ENCODE measurements at regions not wholly inside any gene's neighbourhood (a gene's known extent, or its start where the extent isn't known, plus 50 kb on each side); places are given as distances from the start of the nearest gene placed in this dataset.
"Not testable (repeated sequence)": the region's sequence is repeated elsewhere in the genome, so short reads cannot be mapped to it uniquely, and the experiment has no call there.

DNA sequence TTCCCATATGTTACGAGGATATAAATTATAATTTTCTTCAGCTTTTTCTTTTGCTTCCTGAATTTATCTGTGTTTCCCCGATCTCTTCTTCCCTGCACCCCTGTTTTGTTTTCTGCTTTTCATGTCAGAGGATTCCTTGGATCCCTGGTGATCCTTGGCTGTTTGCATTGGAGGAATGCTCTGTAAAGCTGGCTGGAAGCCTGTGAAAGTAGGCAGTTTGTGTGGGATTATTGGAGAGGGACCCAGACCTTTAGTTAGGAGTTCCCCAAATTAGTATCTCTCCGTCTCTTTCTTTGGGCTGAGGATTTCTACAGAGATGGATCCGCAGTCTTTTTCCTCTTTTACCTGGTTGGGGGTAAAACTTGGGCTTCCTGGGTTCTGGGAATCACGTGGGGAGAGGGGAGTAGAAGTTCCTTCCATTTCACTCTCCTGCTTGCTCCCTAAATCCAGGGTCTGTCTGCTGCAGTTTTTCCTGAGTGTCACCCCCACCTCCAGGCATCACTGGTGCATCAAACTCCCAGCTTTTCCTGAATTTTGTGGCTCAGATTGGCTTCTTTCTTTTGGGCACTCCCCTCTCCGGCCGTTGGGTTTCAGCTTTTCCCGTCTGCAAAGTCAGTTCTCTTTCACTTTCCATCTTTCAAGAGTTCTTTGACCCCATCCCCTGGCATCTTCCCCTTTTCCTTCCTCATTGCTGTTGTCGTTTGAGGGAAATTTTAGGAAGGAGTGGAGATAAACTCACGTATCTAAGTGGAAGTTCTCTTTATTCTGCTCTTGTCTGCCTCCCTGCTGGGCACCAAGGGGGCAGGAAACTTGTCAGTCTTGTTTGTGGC is 79.1 kb upstream of the ALX4 start:
- no peak for DNase-seq (ENCODE audit: low read depth)

DNA sequence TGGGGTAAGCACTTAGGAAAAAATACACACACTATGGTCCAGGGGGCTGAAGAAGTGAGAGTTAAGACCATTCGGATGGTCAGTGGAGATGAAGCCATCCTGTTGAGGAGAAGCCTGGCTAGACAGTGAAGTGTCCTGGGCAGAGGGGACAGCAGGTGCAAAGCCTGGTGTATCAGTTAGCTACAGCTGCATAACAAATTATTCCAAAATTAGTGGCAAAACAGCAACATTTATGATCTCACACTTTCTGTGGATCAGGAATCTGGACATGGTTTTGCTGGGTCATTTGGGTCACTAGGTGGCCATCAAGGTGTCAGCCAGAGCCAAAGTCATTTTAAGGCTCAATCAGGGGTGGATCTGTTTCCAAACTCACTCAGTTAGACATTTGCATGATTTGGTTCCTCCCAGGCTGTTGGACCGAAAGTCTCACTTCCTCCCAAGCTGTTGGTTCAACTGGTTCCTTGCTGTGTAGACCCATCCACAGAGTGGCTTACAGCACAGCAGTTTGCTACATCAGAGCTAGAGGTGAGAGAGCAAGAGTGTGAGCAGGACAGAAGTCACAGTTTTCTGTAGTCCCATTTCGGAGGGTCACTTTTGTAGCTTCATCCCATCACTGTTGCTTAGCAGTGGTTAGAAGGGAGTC is 80.1 kb upstream of the ALX4 start:
- no peak for DNase-seq (ENCODE audit: low read depth)

DNA sequence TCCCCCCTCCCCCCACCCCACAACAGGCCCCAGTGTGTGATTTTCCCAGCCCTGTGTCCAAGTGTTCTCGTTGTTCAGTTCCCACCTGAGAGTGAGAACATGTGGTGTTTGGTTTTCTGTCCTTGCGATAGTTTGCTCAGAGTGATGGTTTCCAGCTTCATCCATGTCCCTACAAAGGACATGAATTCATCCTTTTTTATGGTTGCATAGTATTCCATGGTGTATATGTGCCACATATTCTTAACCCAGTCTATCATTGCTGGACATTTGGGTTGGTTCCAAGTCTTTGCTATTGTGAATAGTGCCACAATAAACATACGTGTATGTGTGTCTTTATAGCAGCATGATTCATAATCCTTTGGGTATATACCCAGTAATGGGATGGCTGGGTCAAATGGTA is 81.1 kb upstream of the ALX4 start:
- DNase-seq (ENCODE audit: low read depth) = not testable (repeated sequence)

DNA sequence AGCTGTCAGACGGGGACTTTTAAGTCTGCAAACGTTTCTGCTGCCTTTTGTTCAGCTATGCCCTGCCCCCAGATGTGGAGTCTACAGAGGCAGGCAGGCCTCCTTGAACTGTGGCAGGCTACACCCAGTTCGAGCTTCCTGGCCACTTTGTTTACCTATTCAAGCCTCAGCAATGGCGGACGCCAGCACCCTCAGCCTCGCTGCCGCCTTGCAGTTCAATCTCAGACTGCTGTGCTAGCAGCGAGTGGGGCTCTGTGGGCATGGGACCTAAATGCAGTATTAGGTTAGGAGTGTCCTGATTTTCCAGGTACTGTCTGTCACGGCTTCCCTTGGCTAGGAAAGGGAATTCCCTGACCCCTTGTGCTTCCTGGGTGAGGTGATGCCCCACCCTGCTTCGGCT is 86.8 kb upstream of the ALX4 start:
- DNase-seq (ENCODE audit: low read depth) = not testable (repeated sequence)

DNA sequence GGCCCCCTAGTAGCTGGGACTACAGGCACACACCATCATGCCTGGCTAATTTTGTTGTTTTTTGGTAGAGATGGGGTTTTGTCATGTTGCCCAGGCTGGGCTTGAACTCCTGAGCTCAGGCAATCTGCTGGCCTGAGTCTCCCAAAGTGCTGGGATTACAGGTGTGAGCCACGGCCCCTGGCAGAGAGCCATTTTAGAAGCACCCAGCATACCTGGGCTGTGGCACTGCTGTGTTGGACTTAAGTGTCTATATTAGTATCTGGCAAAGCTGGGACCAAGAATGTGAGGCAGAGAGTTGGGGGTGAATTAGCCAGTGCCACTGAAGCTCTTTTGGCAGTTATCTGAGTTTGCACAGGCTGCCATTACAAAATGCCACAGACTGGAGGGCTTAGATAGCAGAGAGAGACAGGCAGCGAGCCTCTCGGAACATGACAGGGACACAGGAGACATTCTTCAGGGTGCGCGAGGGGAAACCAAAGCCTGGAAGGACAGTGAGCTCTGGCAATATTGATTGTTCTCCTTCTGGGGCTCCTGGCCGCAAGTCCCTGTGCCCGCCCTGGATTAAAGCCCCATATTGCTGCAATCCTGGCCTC is 87.7 kb upstream of the ALX4 start:
- no peak for DNase-seq (ENCODE audit: low read depth)

DNA sequence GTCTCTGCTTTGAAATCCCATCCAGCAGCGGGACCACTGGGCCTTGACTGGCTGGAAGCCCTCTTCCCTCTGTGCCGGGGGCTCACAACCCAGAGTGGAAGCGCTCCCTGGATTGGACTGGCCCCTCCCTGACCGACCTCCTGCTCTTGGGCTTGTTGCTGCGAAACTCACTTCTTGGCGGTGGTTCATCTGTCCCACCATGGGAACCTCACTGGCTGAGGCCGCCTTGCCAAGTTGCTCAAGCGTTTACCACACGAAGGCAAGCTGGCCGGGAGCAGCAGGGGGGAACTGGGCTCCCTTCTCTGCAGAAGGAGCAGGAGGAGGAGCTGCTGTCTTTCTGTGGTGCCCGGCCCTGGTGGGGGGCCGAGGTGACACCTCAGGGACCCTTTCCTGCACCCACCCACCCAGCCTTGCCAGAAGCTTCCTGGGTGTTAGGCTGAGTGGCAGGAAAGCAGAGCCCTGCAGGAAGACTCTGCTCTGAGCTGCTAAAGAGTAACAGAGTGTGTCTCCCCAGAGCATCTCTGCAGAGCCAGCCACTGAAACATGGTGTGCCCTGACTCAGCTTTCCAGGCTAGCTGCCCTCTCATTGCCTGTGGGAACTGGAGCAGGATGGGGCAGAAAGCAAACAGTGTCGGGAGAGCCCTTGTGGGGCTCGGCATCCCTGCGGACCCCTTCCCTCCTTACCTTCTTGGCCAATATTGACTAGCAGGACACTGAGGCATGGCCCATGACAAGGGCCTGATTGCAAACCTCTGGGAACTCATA is 88.5 kb upstream of the ALX4 start:
- no peak for DNase-seq (ENCODE audit: low read depth)

DNA sequence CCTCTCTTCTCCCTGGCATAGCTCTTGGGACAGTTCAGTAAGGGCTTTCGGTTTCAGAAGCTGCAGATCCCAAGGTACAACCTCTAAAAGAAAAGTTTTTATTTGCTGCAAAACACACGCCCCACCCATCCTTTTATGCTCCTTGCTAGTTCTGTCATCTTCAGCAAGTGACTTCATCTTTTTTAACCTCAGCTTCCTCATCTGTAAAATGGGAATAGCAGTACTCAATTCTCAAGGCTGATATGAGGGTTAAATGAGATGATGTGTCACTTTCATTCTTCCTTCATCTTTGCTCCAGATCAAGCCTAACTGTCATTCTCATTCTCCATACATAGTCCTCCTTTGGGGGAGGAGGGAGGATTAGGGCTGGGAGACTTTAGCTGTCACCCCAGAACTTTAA is 90.0 kb upstream of the ALX4 start:
- no peak for DNase-seq (ENCODE audit: low read depth)

DNA sequence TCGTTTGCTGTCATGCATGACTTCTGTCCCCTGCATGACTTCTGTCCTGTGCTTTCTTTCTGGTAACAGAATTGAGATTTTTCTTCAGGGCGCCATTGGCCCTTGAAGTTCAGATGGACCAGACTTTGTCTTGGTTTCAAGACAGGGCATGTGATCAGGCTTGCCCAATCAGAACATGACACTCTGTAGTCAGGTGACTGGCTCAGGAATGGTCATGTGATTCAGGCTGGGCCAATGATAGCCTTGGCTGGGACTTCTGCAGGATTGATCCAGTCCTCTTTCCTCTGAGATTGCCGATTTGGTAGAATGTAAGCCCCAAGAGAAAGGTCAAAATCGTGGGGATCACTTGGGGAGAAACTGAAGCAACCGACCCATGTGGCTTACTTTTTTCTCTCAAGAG is 90.5 kb upstream of the ALX4 start:
- peak; percentile 21 for DNase-seq (ENCODE audit: low read depth)

DNA sequence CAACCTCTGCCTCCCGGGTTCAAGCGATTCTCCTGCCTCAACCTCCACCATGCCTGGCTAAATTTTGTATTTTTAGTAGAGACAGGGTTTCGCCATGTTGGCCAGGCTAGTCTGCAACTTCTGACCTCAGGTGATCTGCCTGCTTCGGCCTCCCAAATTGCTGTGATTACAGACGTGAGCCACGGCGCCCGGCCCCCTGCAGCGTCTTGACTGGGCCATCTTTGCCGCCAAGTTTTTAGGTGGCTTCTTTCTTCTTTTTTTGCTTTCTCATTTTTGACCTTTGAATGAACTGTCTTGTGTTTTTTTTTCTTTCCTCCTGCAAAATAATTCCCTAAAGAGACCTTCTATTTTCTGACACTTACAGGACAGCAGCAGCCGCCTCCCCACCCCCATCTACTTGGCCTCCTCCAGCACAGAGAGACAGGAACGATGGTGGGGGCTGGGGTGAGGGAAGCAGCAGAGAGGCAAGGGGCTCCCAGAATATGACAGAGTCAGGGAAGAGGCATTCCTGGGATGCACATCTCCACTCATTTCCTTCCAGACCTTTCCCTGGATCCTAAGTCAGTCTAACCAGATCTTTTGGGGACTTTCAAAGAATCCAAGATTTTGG is 92.6 kb upstream of the ALX4 start:
- DNase-seq (ENCODE audit: low read depth) = no peak

DNA sequence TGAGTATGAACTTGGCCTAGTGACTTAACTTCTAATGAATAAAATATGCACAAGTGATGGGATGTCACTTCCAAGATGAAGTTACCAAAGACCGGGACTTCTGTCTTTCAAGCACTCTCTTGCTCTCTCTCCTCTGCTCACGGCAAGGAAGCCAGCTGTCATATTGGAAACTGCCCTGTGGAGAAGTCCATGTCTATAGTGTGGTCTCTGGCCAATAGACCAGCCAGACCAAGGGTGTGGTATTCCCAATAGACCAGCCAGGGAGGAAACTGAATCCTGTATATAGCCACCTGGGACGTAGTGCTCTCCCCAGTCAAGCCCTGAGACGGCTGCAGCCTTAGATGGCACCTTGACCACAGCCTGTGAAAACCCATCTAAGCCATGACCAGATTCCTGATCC is 93.2 kb upstream of the ALX4 start:
- DNase-seq (ENCODE audit: low read depth) = no peak

DNA sequence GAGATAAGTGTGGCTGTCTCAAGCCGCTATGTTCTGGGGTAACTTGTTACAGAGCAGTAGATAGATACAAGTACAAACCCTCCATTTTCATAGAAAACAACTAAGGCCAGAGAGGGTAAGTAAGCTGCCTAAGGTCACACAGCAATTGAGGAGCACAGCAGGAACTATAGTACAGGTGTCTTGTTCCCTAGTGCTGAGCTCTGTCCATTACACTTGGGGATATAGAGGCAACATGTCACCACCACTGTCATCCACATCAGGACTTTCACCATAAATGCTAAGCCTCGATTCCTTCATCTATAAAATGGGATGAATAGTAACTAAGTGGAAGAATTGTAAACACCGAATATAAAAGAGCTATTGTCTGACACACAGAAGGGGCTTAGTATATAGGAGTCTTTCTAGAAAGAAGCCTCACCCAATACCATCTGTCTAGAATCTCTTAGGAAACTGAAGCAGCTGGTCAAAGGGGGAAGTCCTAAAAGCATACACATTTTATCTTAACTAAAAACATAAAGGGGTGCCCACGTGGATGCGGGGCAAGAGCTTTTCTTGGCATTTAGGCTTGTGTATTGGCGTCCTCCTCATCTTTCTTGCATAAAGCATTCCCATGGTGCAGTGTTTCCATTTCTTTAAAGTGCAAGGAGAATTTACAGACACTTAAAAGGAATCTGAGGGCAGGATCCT is 93.8 kb upstream of the ALX4 start:
- no peak for DNase-seq (ENCODE audit: low read depth)

DNA sequence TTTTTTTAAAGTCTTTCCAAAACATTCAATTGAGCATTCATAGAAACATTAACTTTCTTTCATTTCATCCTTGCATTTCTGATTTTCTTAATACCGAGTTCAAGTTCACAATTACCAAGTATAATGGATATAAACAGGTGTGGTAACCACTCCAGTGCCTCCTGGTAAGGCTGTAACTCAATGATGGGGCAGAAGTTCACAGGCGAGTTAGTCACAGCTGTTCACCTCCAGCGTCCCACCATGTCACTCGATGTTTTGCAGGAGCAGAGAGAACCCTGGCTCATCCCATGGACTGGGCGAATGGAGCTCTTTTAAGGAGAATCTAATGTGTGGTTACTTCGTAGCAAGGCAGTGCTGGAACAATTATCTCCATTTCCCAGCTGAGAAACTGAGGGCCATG is 94.4 kb upstream of the ALX4 start:
- no peak for DNase-seq (ENCODE audit: low read depth)

DNA sequence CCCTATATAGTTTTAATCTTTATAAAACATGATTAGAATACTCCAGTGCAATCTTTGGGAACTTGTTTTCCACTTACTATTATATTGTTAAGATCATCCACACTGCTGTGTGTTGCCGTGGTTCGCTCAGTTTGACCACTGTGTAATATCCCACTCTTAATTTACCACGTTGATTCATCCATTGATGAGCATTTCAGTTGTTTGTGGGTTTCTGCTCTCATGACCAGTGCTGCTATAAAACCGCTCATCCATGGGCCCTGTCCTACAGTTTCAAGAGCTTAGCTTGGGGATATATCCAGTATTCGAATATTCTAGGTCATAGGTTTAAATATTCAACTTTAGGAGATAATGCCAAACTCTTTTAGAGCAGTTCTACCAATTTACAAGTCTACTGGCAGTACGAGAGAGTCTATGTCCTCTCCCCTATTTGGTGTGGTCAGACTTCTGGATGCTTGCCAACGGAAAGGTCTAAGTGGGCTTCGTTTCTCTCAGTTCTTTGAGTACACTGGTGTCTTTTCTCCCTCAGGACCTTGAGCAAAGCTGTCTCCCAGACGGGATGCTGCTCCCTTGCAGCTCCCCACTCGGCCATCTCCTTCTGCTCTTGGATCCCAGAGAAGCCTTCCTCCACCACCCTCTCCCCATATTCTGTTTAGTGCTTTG is 94.9 kb upstream of the ALX4 start:
- DNase-seq (ENCODE audit: low read depth) = no peak

DNA sequence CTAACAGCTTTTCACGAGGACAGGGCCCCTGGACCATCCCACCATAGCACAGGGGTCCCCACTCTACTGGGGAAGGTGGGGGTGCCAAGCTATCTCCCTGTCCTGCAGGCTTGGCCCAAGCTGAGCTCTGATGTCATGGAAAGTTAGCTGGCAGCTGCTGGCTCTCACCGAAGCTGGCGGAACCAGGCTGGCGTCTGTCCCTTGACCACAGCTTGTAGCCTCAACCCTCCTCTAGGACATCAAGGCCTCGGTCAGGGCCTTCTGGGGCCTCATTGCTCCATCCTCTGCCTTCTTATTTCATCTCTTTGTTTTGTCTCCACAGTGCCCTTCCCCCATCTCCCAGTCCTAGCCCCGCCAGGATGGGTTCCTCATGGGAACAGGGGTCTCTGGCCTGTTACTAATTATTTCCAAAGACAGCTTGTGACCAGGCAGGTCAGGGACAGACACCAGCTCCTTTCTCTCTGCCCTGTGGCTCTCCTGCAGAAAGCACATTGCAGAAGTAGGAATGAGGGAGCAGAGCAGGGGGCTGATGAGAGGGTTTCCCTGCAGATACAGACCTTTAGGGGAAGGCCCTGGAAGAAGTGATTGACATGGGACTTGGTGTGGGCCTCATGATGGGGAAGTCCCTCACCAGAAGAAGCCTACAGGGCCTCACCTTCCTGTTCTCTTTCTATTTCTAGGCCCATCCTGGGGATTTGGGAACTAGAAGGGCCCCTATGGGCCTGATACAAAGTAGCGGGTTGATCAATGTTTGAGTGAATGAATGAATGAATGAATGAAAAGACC is 97.5 kb upstream of the ALX4 start:
- DNase-seq (ENCODE audit: low read depth) = no peak

DNA sequence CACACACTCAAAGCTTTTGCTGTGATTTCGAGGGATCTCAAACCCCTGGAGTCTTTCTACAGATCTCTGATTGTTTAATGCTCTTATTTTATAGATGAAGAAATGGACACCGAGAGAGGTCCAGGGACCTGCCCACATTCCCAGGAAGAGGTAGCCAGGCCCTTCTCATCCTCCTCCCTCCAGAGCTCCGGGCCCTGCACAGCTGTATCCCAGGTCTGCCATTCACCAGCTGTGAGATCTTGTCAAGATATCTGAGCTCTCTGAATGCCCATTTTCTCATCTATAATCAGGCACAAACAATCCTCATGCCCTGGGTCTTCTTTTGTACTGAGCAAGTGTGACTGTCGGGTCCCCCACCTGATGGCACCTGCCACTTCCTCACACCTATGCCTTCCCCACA is 98.2 kb upstream of the ALX4 start:
- no peak for DNase-seq (ENCODE audit: low read depth)

DNA sequence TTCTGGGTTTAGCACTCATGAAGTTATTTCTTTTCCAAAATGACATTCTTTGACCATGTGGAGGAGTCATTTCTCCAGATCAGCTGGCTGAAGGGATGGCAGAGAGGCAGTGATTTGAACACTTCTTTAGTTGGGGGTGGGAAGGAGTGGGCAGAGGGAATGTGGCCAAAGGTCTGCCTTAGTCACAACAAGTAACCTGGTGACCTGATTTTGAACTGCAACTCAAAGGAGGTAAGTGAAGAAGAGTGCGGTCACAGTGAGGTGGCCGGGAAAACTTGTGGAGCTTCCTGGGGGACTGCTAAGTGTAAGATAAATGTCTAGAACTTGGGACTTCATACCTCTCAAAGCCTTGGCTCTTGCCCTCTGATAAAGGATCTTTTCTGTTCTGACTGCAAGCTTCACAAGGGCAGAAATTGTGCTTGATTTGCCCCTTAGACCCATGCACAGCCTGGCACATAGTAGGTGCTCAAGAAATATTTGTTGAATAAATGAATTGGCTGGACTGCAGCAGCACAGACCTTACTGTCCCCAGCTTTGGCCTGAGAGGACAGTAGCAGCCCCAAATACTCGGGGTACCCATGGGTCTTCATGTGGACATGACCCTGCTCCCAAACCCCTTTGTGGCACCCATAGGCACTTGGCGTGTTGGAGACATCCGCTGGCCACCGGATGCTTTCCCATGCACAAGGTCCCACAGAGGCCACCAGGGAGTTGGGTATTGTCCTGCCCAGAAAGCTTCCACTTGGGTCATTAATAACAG is 99.0 kb upstream of the ALX4 start:
- no peak for DNase-seq (ENCODE audit: low read depth)

DNA sequence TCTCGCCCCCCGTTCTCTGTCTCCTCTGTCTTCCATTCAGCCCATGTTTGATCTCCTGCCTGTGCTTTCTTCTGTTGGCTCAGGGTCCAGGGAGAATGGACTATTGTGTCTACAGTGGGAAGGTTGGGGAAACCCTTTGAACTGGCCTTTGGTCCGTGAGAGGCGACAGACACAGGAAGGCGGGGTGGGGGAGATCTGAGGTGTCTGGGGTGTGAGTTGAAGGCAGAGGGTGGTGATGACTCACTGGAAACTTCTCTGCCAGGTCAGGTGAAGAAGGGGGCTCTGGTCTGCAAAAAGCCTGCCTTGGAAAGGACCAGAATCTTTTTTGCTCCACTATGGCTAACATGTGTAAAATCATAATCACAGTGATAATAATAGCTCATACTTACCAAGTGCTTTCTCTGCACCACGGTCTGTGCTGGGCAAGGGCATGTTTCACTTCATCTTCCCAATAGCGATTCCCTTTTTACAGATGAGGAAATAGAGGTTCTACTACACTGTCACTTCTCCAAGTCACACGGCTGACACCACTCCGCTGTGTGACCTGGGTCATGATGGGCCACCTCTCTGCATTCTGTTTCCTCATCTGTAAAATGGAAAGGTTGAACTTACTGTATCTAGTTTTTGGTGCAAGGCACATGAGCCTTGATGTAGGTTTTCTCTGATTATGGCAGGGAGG is 99.8 kb upstream of the ALX4 start:
- DNase-seq (ENCODE audit: low read depth) = no peak

DNA sequence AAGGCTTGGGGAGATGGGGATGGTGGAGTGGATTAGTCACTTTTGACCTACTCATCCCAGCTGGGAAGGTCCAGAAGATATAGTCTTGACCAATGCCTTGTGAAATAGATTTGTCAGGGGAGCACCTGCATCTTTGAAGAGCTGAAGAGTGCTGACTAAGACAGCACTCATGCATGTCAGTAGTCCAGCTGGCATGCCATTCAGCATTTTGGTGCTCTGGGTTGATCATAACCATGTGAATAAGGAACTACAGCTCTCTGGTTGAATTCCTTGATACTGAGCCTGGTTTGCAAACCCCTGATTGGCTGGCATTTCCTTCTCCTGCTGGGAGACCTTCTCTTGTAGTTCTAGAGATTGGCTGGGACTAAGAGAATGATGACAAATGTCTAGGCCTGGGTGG is 106.8 kb upstream of the ALX4 start:
- DNase-seq (ENCODE audit: low read depth) = no peak
